ENCODE measurements at regions not wholly inside any gene's neighbourhood (a gene's known extent, or its start where the extent isn't known, plus 50 kb on each side); places are given as distances from the start of the nearest gene placed in this dataset.

GRCh38 chr6:109912118-109912517, 66.0 kb upstream of the GPR6 start:
- TF ChIP-seq, protein P1, sequence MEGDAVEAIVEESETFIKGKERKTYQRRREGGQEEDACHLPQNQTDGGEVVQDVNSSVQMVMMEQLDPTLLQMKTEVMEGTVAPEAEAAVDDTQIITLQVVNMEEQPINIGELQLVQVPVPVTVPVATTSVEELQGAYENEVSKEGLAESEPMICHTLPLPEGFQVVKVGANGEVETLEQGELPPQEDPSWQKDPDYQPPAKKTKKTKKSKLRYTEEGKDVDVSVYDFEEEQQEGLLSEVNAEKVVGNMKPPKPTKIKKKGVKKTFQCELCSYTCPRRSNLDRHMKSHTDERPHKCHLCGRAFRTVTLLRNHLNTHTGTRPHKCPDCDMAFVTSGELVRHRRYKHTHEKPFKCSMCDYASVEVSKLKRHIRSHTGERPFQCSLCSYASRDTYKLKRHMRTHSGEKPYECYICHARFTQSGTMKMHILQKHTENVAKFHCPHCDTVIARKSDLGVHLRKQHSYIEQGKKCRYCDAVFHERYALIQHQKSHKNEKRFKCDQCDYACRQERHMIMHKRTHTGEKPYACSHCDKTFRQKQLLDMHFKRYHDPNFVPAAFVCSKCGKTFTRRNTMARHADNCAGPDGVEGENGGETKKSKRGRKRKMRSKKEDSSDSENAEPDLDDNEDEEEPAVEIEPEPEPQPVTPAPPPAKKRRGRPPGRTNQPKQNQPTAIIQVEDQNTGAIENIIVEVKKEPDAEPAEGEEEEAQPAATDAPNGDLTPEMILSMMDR (IDR thresholded peaks at IDR 0.05): no peak
- no peak for TF ChIP-seq POLR2A (IDR thresholded peaks at IDR 0.05)
